ENCODE measurements at regions not wholly inside any gene's neighbourhood (a gene's known extent, or its start where the extent isn't known, plus 50 kb on each side); places are given as distances from the start of the nearest gene placed in this dataset.

DNA sequence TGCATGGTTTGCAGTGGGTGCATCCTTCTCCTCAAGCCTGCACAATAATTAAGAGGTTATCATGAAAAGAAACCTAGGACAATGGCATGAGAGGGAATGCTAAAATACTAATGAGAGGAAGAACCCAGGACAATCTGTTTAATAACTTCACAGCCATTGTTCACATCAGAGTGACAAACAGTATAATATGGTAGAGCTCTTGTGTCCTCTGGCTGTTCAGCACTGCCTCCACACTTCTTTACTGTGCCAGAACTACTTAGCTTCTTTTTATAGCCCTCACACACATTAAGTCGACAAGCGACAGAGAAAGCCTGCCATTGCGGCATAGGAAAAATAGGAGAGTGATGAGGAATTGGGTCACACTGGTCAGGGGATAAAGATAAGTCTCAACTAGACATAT is 65.0 kb upstream of the MEIS2 start:
- no peak for DNase-seq

- DNase-seq: no peak
These were observed 66.1 kb upstream of the MEIS2 start for GRCh38 chr15:37166402-37166801.

GRCh38 chr15:37181339-37181738 is 81.0 kb upstream of the MEIS2 start:
- no peak for DNase-seq

DNA sequence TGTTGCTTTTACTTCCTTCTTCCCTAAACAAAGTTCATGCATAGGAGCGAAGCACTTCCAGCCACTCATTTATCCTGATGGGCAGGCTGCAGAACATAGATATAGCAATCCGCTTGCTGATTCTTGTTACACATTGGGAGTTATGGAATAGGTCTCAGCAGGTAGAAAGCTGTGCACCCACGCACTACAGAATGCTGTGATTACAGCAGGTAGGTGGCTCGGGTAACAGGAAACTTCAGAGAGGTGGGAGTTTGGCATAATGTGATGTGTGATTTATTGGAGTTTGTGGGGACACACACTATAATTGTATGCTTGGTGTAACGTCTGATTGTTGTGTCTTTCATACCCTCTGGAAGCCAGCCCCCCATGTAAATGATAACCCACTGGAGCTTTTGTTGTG is 99.2 kb upstream of the MEIS2 start:
- no peak for DNase-seq

- no peak for DNase-seq
These were observed 102.7 kb upstream of the MEIS2 start for GRCh38 chr15:37203050-37203449.

- no peak for DNase-seq
These were observed 104.3 kb upstream of the MEIS2 start for GRCh38 chr15:37204692-37205091.

GRCh38 chr15:37206690-37207089 is 106.3 kb upstream of the MEIS2 start:
- no peak for DNase-seq

- DNase-seq: no peak
These were observed 108.0 kb upstream of the MEIS2 start for GRCh38 chr15:37208146-37209040.

GRCh38 chr15:37209041-37209363 is 108.7 kb upstream of the MEIS2 start:
- no peak for DNase-seq

DNA sequence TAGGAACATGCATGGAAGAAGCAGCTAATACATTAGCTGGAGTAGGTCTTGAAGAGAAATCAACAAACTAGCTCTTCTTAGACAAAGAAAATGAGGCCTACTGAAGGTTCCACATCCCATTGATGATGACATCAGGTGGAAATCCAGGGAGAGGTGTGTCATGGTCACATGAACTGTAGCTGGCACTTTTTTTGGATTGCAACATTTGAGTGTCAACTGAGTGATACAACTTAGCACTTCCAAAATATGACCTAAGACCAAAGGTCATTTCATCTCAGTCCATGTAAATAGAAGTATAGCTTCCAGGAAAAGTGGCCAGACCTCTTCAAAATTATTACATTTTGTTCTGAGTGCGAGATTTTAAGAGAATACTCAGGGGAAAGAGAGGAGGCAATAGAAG is 117.2 kb upstream of the MEIS2 start:
- DNase-seq: no peak

DNA sequence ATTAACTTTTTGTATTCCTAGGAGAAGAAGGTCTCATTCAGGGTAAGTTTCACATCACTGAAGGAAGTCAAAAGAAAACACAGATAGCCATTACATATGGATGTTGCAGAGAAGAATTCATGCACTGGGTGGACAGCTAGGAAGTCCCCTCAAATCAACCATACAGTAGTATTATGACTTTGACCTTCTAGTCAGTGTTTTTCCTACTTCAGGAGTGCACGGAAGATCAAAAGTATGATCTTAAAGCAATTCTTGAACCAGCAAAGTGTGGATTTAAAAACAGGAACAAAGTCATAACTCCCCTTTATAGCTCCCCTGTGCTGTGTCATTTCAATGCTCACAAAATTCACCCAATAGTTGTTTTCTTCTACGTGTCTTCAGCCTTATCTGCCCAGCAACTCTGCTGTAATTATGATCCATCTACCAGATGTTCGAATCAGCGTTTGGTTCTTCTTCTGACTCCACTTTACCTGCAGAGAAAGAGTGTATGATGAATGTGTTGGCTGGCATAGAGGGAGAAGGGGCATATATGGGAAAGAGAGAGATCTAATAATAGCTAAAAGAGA is 118.1 kb upstream of the MEIS2 start:
- DNase-seq: no peak

- DNase-seq: no peak
These were observed 118.9 kb upstream of the MEIS2 start for GRCh38 chr15:37219211-37219701.

DNA sequence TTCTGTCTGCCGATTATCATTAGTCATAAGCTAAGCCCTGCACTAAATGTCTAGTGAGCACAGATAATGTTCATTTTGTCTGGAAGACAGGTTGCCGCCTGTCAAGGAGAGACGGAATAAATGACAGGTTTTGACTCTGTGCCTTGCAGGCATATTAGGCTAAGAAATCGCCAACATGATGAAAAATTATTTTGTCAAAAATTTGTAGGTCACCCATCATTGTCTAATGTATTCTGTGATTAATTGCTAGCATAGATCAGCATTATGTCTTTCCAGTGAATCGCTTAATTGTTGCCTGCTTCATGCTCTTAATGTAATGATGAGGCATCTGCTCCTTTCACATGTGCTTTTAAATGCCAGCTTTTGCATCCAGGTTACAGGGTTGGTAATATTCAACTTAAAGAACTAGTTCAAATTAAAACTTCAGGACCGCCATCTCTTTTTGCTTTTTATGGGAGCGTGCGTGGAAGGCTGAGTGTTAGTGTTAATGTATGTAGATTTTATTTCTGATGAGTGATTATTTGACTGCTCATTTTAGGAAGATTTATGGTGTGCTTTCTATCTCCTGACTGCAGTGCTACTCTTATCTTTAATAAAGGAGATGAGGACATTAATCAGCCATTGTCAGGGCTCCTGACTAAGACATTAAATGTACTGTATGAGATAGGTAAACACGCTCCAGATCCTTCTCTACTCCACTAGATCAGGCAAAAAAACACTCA is 120.8 kb upstream of the MEIS2 start:
- DNase-seq: no peak

- no peak for DNase-seq
These were observed 121.4 kb upstream of the MEIS2 start for GRCh38 chr15:37221671-37222145.

GRCh38 chr15:37223089-37223488 is 122.7 kb upstream of the MEIS2 start:
- DNase-seq: no peak

GRCh38 chr15:37229855-37230619 is 129.7 kb upstream of the MEIS2 start:
- DNase-seq: no peak

DNA sequence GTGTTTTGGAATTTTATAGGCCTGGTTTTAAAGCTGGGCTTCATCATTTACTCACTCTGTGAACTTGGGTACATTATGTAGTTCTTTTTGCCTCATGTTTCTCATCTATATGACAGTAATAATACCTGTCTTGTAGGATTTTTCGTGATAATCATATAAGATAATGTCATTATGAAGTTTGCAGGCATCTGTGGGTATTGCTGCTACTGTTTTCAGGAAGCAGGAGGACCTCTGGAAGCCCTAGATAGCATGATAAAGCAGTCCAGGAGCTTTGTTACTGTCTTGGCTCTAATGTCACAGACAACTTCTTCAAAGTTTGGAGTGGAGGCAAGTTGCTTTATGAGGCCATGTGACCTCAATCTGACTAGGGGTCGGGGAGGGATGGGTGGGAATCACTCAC is 145.0 kb upstream of the MEIS2 start:
- no peak for DNase-seq

DNA sequence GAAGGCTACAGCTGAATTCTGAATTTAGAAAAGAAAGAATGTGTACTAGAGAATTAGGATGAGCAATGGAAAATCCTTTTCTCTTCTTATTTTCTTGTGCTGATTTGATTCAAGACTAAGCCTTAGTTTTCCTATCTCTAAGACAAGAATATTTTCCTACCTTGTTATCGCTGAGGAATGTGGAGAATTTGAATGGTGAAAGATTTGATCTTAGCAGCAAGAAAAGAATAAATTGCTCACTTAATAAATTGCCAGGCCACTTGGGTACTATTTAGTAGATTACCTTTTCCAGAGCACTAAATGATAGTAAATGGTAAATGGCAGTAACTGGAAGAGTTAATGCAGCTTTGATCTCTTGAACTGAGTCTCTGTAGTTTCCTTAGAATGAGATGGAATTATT is 145.7 kb upstream of the MEIS2 start:
- DNase-seq: no peak

DNA sequence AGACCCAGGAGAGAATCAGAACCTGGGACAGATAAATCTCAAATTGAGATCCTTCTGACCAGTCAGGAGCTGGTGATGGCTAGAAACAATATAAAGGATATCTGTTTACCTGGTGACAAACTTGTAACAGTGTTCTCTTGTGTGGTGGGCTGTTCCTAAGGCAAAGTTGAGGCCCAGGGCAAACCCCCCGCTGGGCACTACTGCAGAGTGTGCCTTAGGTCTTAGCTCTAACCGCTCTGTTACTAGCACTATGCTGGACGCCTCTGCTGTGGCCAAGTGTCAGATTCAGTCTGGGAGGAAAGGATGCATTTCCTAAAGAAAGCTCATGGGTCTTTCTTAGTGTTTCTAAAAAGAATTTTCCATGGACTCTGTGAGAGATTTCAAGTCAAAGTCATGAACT is 146.5 kb upstream of the MEIS2 start:
- DNase-seq: no peak

GRCh38 chr15:37249249-37249648 is 148.9 kb upstream of the MEIS2 start:
- no peak for DNase-seq

DNA sequence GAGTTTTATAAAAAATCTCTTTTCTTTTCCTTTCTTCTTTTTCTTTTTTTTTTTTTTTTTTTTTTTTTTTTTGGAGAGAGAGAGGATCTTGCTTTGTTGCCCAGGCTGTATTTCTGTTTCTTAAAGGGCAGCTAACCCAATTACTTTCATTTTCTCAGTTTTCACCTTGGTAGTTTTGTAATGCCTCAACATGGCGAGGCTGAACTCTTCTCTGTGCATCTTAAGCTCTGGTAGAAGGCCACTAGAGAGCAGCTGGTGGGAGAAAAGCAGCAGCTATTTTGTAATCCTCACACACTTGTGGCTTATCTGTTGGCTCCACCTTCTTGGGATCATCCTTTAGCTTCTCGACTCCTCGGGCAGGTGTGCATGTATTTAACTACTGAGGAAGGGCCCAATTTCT is 152.2 kb upstream of the MEIS2 start:
- DNase-seq: no peak

- peak; percentile 73 for DNase-seq
These were observed 153.5 kb upstream of the MEIS2 start for GRCh38 chr15:37253877-37254276.

GRCh38 chr15:37260255-37260654 is 159.9 kb upstream of the MEIS2 start:
- no peak for DNase-seq
